ENCODE measurements at regions not wholly inside any gene's neighbourhood (a gene's known extent, or its start where the extent isn't known, plus 50 kb on each side); places are given as distances from the start of the nearest gene placed in this dataset.

DNA sequence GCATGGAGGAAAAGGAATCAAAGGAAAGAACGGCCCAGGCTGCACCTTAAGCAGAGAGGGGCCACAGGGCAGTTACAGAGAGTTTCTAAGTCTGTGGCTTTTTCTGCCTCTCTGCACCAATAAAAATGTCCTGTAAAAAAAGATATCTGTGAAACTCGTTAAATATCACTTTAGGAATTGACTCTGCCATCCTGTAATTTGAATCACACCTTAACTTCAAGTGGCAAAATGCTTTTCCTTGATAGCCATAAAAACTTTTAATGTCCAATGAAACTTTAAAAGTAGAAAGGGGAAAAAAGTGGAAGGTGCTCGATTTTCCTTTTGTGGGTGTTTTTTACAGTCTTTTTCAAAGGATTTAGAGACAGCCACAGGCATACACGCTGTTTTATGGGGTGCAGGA, 255.7 kb downstream of the ARRDC4 start:
- Mint-ChIP-seq H3K4me1 (no peaks in the 10 kb centered on the region), H3K9me3 (no peaks in the 10 kb centered on the region), H3K4me3 (no peak overlapping the region), H3K27ac (no peak overlapping the region), H3K36me3 (no peaks in the 10 kb centered on the region), H3K27me3 (ENCODE audit: low read depth) (no peaks in the 10 kb centered on the region)
- ChIA-PET CTCF (no interaction called here), POLR2A (no interaction called here)
- no peak for ATAC-seq
- DNase-seq (ENCODE audit: low spot score): no peak
- TF ChIP-seq EMX1 (CRISPR knock-in tag; IDR thresholded peaks at IDR 0.05) (no peak), IRF1 (CRISPR knock-in tag; IDR thresholded peaks at IDR 0.05) (no peak), ZNF317 (CRISPR knock-in tag; IDR thresholded peaks at IDR 0.05; ENCODE audit: borderline replicate concordance, low read depth) (no peak)
- TF ChIP-seq, protein P1, sequence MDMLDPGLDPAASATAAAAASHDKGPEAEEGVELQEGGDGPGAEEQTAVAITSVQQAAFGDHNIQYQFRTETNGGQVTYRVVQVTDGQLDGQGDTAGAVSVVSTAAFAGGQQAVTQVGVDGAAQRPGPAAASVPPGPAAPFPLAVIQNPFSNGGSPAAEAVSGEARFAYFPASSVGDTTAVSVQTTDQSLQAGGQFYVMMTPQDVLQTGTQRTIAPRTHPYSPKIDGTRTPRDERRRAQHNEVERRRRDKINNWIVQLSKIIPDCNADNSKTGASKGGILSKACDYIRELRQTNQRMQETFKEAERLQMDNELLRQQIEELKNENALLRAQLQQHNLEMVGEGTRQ (CRISPR knock-in tag; IDR thresholded peaks at IDR 0.05): no peak
- TF ChIP-seq, protein P2, sequence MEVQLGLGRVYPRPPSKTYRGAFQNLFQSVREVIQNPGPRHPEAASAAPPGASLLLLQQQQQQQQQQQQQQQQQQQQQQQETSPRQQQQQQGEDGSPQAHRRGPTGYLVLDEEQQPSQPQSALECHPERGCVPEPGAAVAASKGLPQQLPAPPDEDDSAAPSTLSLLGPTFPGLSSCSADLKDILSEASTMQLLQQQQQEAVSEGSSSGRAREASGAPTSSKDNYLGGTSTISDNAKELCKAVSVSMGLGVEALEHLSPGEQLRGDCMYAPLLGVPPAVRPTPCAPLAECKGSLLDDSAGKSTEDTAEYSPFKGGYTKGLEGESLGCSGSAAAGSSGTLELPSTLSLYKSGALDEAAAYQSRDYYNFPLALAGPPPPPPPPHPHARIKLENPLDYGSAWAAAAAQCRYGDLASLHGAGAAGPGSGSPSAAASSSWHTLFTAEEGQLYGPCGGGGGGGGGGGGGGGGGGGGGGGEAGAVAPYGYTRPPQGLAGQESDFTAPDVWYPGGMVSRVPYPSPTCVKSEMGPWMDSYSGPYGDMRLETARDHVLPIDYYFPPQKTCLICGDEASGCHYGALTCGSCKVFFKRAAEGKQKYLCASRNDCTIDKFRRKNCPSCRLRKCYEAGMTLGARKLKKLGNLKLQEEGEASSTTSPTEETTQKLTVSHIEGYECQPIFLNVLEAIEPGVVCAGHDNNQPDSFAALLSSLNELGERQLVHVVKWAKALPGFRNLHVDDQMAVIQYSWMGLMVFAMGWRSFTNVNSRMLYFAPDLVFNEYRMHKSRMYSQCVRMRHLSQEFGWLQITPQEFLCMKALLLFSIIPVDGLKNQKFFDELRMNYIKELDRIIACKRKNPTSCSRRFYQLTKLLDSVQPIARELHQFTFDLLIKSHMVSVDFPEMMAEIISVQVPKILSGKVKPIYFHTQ (CRISPR knock-in tag; IDR thresholded peaks at IDR 0.05): no peak

DNA sequence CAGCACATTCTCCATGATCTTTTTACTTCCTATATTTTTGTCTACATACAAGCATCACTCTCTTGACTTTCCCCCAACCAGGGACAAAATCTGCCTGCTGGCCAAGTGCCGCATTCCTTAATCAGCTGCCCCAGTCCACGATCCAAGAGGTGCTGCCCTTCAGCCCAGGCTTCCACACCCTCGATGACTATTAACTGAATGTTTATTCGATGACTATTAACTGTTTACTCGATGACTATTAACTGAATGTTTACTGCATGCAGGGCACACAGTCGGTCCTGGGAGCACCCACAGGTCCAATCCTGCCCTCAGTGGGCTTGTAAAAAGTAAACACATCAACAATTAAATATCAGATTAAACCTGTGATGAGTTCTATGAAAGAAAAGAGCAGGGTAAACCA, 256.9 kb downstream of the ARRDC4 start:
- ChIA-PET POLR2A (no interaction called here), CTCF (no interaction called here)
- Mint-ChIP-seq H3K9me3 (no peaks in the 10 kb centered on the region), H3K27ac (no peak overlapping the region), H3K27me3 (ENCODE audit: low read depth) (no peaks in the 10 kb centered on the region), H3K36me3 (no peaks in the 10 kb centered on the region), H3K4me3 (no peak overlapping the region), H3K4me1 (no peaks in the 10 kb centered on the region)
- ATAC-seq (no peak), DNase-seq (ENCODE audit: low spot score) (no peak)
- TF ChIP-seq SMAD4 (CRISPR knock-in tag; IDR thresholded peaks at IDR 0.05): no peak
- TF ChIP-seq JAZF1 (CRISPR knock-in tag; IDR thresholded peaks at IDR 0.05): no peak
- TF ChIP-seq, protein P3, sequence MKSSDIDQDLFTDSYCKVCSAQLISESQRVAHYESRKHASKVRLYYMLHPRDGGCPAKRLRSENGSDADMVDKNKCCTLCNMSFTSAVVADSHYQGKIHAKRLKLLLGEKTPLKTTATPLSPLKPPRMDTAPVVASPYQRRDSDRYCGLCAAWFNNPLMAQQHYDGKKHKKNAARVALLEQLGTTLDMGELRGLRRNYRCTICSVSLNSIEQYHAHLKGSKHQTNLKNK (CRISPR knock-in tag; IDR thresholded peaks at IDR 0.05): no peak
- TF ChIP-seq, protein P2 (CRISPR knock-in tag; IDR thresholded peaks at IDR 0.05): no peak
- no peak for TF ChIP-seq TEAD4 (CRISPR knock-in tag; IDR thresholded peaks at IDR 0.05)
- TF ChIP-seq, protein P4, sequence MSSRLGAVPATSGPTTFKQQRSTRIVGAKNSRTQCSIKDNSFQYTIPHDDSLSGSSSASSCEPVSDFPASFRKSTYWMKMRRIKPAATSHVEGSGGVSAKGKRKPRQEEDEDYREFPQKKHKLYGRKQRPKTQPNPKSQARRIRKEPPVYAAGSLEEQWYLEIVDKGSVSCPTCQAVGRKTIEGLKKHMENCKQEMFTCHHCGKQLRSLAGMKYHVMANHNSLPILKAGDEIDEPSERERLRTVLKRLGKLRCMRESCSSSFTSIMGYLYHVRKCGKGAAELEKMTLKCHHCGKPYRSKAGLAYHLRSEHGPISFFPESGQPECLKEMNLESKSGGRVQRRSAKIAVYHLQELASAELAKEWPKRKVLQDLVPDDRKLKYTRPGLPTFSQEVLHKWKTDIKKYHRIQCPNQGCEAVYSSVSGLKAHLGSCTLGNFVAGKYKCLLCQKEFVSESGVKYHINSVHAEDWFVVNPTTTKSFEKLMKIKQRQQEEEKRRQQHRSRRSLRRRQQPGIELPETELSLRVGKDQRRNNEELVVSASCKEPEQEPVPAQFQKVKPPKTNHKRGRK (CRISPR knock-in tag; IDR thresholded peaks at IDR 0.05; ENCODE audit: borderline replicate concordance): no peak
- no peak for TF ChIP-seq RORB (CRISPR knock-in tag; IDR thresholded peaks at IDR 0.05)

- no peak overlapping the region for H3K4me3 Mint-ChIP-seq
- DNase-seq (ENCODE audit: low spot score) (no peak), ATAC-seq (no peak)
- no peak overlapping the region for H3K27ac Mint-ChIP-seq
- H3K36me3 Mint-ChIP-seq: no peaks in the 10 kb centered on the region
- H3K4me1 Mint-ChIP-seq: no peaks in the 10 kb centered on the region
- ChIA-PET CTCF (interaction anchor here (1.3 kb wide), 1 partner anchor 72 kb away, joined by 4 read pairs; no protein-coding TSS in a partner anchor), POLR2A (no interaction called here)
- no peaks in the 10 kb centered on the region for H3K9me3 Mint-ChIP-seq
- H3K27me3 Mint-ChIP-seq (ENCODE audit: low read depth): no peaks in the 10 kb centered on the region
- no peak for TF ChIP-seq ATF2 (CRISPR knock-in tag; IDR thresholded peaks at IDR 0.05; ENCODE audit: borderline replicate concordance, low read depth)
- no peak for TF ChIP-seq GTF2I (CRISPR knock-in tag; conservative IDR thresholded peaks at IDR 0.05)
- no peak for TF ChIP-seq E2F4 (CRISPR knock-in tag; IDR thresholded peaks at IDR 0.05; ENCODE audit: borderline replicate concordance, low read depth)
- no peak for TF ChIP-seq ZNF232 (CRISPR knock-in tag; IDR thresholded peaks at IDR 0.05)
- no peak for TF ChIP-seq TP53 (CRISPR knock-in tag; IDR thresholded peaks at IDR 0.05)
- TF ChIP-seq NR2C2 (CRISPR knock-in tag; IDR thresholded peaks at IDR 0.05): no peak
Measured at GRCh38 chr15:98221144-98221543, 260.6 kb downstream of the ARRDC4 start.

All from WTC11 (cell line).